ENCODE measurements at regions not wholly inside any gene's neighbourhood (a gene's known extent, or its start where the extent isn't known, plus 50 kb on each side); places are given as distances from the start of the nearest gene placed in this dataset.

DNA sequence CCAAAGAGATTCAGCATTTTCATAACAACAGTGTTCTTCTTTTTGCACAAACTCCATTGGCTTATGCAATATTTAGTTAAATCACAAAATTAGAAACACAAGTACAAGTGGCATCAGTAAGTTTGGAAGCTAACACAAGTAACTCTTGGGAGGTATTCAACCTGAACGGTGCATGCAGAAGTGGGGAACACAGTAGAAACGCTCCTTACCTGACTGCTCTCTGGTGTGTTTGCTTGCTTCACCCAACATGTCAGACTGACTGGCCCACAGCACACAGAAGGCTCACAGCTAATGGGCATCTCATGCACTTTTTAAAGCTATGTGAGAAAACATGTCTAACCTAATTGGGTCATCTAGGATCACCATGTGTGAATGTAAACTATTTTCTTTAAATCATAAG lies 133.6 kb downstream of the MAGEB17 start:
- no peak overlapping the region for H3K4me3 ChIP-seq (ENCODE audit: low read depth, low read length)
- DNase-seq (ENCODE audit: low read depth) = no peak
- TF ChIP-seq, protein P1, sequence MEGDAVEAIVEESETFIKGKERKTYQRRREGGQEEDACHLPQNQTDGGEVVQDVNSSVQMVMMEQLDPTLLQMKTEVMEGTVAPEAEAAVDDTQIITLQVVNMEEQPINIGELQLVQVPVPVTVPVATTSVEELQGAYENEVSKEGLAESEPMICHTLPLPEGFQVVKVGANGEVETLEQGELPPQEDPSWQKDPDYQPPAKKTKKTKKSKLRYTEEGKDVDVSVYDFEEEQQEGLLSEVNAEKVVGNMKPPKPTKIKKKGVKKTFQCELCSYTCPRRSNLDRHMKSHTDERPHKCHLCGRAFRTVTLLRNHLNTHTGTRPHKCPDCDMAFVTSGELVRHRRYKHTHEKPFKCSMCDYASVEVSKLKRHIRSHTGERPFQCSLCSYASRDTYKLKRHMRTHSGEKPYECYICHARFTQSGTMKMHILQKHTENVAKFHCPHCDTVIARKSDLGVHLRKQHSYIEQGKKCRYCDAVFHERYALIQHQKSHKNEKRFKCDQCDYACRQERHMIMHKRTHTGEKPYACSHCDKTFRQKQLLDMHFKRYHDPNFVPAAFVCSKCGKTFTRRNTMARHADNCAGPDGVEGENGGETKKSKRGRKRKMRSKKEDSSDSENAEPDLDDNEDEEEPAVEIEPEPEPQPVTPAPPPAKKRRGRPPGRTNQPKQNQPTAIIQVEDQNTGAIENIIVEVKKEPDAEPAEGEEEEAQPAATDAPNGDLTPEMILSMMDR (IDR thresholded peaks at IDR 0.05; ENCODE audit: insufficient read depth, low read length) = no peak

DNA sequence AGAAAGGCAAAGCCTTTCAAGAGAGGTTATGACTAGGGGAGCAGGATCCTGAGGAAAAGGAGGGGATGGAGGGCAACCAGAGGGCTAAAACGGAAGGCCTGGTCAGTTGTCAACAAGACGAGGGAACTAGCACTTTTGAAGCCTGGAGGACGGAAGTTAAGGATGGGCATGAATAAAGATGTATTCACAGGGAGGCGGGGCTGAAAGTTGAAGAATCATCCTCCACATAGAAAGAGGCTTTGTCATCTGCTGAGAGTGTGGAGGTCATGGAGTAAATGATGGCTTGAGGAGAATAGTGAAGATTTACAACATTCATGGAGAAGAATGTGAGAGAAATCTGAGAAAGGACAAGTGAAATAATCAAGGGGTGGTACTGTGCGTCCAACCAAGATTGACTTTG lies 137.5 kb downstream of the MAGEB17 start:
- TF ChIP-seq, protein P1 (IDR thresholded peaks at IDR 0.05; ENCODE audit: insufficient read depth, low read length) = no peak
- DNase-seq (ENCODE audit: low read depth) = no peak
- H3K4me3 ChIP-seq (ENCODE audit: low read depth, low read length) = no peak overlapping the region

DNA sequence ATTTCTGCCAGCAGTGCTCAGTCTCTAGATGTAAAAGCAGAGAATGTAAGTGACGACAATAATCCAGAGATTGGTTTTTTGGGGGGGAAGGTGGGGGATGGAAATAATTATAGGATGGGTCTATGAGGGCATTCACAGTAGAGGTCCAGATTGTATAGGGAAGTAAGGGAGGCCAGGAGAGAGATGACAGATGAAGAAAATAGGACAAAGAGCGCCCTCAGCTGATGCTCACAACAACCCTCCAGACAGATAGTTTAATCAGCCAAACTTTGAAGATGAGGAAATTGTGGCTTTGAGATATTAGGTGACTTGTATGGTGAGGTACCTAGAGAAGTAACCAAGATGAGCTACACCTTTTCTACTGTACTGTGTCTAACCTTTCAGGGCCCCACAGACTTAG lies 137.9 kb downstream of the MAGEB17 start:
- H3K4me3 ChIP-seq (ENCODE audit: low read depth, low read length) = no peak overlapping the region
- no peak for DNase-seq (ENCODE audit: low read depth)
- TF ChIP-seq, protein P1 (IDR thresholded peaks at IDR 0.05; ENCODE audit: insufficient read depth, low read length) = no peak

DNA sequence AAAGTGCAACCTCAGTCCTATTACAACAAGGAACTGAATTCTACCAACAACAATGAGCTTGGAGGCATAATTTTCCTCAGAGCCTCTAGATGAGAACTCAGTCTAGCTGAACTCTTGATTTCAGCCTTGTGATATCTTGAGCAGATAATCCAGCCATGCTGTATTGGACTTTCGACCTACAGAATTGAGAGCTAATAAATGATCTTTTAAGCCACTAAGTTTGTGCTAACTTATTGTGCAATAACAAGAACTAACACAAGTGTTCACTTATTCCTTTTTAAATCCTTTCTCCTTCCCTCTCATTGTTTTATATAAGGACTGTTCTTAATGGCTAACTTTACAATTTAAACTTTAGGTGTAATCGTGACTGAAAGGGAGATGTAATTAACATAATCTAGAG lies 140.7 kb downstream of the MAGEB17 start:
- no peak for DNase-seq (ENCODE audit: low read depth)
- H3K4me3 ChIP-seq (ENCODE audit: low read depth, low read length) = no peak overlapping the region
- TF ChIP-seq, protein P1 (IDR thresholded peaks at IDR 0.05; ENCODE audit: insufficient read depth, low read length) = no peak

DNA sequence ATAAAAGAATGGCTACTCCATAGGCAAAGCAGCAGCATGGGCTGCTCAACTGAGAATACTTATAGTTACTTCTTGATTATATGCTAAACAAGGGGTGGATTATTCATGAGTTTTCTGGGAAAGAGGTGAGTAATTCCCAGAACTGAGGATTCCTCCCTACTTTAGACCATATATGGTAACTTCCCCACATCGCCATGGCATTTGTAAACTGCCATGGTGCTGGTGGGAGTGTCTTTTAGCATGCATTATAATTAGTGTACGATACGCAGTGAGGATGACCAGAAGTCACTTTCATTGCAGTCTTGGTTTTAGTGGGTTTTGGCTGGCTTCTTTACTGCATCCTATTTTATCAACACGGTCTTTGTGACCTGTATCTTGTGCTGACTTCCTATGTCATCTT lies 141.5 kb downstream of the MAGEB17 start:
- no peak overlapping the region for H3K4me3 ChIP-seq (ENCODE audit: low read depth, low read length)
- DNase-seq (ENCODE audit: low read depth) = no peak
- TF ChIP-seq, protein P1 (IDR thresholded peaks at IDR 0.05; ENCODE audit: insufficient read depth, low read length) = no peak

DNA sequence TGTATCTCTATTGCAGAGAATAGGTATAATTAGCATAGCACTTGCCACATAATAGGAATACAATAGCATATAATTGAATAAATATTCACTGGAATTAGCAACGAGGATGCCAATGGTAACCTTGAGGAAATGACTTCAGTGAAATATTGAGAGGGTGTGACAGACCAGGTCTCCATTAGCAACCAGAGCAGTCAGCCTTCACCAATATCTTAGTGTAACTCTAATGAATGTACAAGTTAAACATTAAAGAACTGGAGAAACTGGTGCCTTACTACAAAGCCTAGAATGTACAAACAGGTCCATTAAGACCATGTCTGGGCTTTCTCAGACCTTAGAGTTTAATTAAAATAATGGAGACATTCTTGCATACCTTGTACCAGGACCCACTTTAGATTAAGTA lies 143.0 kb downstream of the MAGEB17 start:
- H3K4me3 ChIP-seq (ENCODE audit: low read depth, low read length) = no peak overlapping the region
- TF ChIP-seq, protein P1 (IDR thresholded peaks at IDR 0.05; ENCODE audit: insufficient read depth, low read length) = no peak
- DNase-seq (ENCODE audit: low read depth) = no peak

DNA sequence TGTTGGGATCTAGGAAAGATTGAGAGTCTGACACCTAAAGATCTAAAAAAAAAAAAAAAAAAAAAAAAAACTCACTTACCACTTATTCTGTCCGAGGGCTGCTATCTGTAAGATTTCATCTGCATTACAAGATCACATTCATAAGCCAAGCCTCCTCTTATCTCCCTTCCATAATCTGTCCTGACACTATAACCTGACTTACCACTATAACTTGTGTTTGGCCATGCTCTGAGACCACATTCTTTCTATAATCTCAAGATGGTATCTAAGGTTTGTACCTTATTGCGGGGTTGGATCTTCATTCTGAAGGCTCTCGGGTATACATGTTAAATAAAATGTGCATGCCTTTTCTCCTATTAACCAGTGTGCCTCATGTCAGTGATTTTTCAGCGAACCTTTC lies 144.4 kb downstream of the MAGEB17 start:
- TF ChIP-seq, protein P1 (IDR thresholded peaks at IDR 0.05; ENCODE audit: insufficient read depth, low read length) = no peak
- H3K4me3 ChIP-seq (ENCODE audit: low read depth, low read length) = no peak overlapping the region
- no peak for DNase-seq (ENCODE audit: low read depth)

Data from fibroblast of the aortic adventitia (primary cell).